B cell (primary cell): ENCODE measurements at regions not wholly inside any gene's neighbourhood (a gene's known extent, or its start where the extent isn't known, plus 50 kb on each side); places are given as distances from the start of the nearest gene placed in this dataset.

ENCODE experiments used
- CTCF ChIP-seq: fragments of 200-600 bp; IDR thresholded peaks from one replicate; pipeline ENCODE4 v1.8.0; 2022; ENCODE audit warnings: antibody characterized with exemption, mild to moderate bottlenecking
- EZH2 ChIP-seq: IDR thresholded peaks from 2 replicates; pipeline ENCODE4 v1.6.1; 2012; ENCODE audit warnings: borderline replicate concordance, low read depth, mild to moderate bottlenecking, moderate library complexity, low read length; ENCODE audit not compliant: insufficient read depth, poor library complexity, severe bottlenecking

- TF ChIP-seq CTCF (no peak), EZH2 (no peak)
Measured at GRCh38 chr1:218664385-218665170, 319.4 kb downstream of the TGFB2 start.
